GM12873 (cell line): ENCODE measurements at regions not wholly inside any gene's neighbourhood (a gene's known extent, or its start where the extent isn't known, plus 50 kb on each side); places are given as distances from the start of the nearest gene placed in this dataset.

Experiments
- CTCF ChIP-seq: IDR thresholded peaks from 2 replicates; pipeline ENCODE4 v1.5.1; 2012; ENCODE audit warnings: low read depth, mild to moderate bottlenecking, moderate library complexity, low read length, control low read depth; ENCODE audit not compliant: insufficient read depth; ENCODE audit errors: missing control alignments

- no peak for TF ChIP-seq CTCF
Measured at GRCh38 chr3:7879572-7879971, 622.1 kb upstream of the LMCD1 start.

GRCh38 chr3:7881946-7882345 is 619.7 kb upstream of the LMCD1 start:
- TF ChIP-seq CTCF, result no peak

GRCh38 chr3:7897655-7898054 is 604.0 kb upstream of the LMCD1 start:
- TF ChIP-seq CTCF, result no peak

GRCh38 chr3:7913283-7913682 is 588.3 kb upstream of the LMCD1 start:
- no peak for TF ChIP-seq CTCF

GRCh38 chr3:7915356-7915755 is 586.3 kb upstream of the LMCD1 start:
- TF ChIP-seq CTCF, result no peak

- TF ChIP-seq CTCF, result no peak
Measured at GRCh38 chr3:7917443-7918151, 584.0 kb upstream of the LMCD1 start.

- TF ChIP-seq CTCF, result no peak
Measured at GRCh38 chr3:7920211-7920610, 581.4 kb upstream of the LMCD1 start.

GRCh38 chr3:7924228-7924627 is 577.4 kb upstream of the LMCD1 start:
- no peak for TF ChIP-seq CTCF
